Vagina (tissue), 2 donors: ENCODE measurements at regions not wholly inside any gene's neighbourhood (a gene's known extent, or its start where the extent isn't known, plus 50 kb on each side); places are given as distances from the start of the nearest gene placed in this dataset.

ENCODE experiments used
- POLR2A ChIP-seq, 2 donors: fragments of 450-650 bp; IDR thresholded peaks; one replicate each; pipeline ENCODE4 v1.6.1; 2017; ENCODE audit warnings: antibody characterized with exemption in 2 of 2, mild to moderate bottlenecking in 2 of 2, moderate library complexity in 2 of 2
- TF ChIP-seq, protein P1 (sequence below), 3 experiments: fragments of 450-650 bp in 2 of 3; fragments of 200-600 bp in 1 of 3; sonication (generic) in 1 of 3; IDR thresholded peaks; one replicate each; pipeline ENCODE4 v1.5.1; 2017 to 2019; ENCODE audit warnings: antibody characterized with exemption in 3 of 3, mild to moderate bottlenecking in 2 of 3, moderate library complexity in 2 of 3

DNA sequence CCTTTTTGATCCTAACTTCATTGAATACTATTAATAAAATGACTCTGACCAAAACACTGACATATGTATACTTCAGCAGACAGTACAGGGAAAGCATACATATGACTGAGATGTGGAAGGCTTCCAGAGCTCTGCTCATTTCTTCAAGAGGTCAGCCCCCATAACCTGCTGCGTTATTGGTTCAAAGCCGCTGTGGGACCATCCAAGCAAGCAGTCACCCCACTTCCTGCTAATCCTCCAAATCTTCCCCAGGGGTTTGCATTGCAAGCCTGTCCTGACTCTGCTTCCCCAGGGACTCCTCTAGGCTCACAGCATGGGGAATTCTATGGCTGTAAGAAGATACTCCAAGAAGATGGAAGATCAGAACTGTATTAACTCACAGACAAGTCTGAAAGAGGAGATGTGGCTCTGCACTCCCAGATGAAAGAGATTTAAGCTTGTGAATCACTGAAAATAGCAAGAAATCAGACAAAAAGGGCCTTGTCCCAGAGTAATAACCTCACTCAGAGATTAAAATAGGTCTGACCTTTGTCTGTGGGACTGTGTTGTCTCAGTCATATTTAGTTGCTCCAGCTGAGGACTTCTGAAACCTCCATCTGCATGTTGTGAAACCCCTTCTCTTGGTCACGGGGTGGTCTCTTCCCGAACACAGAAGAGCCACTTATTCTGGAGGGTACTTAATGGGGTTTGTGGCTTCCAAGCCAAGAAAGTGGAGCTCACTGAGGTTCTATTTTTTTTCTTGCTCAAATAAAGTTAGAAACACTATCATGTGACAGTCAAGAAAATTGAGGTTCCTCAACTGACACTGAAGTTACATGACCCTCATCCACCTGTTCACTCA is 101.5 kb upstream of the MARCKS start:
- TF ChIP-seq POLR2A (IDR thresholded peaks at IDR 0.05) = no peak
- TF ChIP-seq, protein P1, sequence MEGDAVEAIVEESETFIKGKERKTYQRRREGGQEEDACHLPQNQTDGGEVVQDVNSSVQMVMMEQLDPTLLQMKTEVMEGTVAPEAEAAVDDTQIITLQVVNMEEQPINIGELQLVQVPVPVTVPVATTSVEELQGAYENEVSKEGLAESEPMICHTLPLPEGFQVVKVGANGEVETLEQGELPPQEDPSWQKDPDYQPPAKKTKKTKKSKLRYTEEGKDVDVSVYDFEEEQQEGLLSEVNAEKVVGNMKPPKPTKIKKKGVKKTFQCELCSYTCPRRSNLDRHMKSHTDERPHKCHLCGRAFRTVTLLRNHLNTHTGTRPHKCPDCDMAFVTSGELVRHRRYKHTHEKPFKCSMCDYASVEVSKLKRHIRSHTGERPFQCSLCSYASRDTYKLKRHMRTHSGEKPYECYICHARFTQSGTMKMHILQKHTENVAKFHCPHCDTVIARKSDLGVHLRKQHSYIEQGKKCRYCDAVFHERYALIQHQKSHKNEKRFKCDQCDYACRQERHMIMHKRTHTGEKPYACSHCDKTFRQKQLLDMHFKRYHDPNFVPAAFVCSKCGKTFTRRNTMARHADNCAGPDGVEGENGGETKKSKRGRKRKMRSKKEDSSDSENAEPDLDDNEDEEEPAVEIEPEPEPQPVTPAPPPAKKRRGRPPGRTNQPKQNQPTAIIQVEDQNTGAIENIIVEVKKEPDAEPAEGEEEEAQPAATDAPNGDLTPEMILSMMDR (IDR thresholded peaks at IDR 0.05) = no peak
